ENCODE measurements at regions not wholly inside any gene's neighbourhood (a gene's known extent, or its start where the extent isn't known, plus 50 kb on each side); places are given as distances from the start of the nearest gene placed in this dataset.

DNA sequence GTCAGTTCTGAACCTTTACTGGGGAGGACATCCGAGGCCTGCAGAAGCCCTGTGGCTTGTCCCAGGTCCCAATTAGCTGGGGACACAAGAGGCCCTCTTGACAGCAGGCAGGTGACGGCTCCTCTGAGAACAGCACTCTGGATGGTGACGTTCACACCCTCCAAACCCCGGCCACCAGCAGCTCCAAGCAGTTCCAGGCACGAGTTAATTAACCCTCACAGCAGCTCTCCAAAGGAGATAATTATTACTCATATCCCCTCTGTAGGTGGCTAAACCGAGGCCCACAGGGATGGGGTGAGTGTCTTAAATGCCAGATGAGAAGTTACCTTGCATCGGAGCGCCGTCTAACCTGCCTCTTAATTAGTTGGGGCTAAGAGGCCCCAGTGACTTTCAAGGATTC, 168.9 kb upstream of the CIBAR2 start:
- TF ChIP-seq EP300 (IDR thresholded peaks at IDR 0.05) (no peak), POLR2AphosphoS5 (IDR thresholded peaks at IDR 0.05) (no peak), POLR2A (IDR thresholded peaks at IDR 0.05) (no peak)
- TF ChIP-seq, protein P1, sequence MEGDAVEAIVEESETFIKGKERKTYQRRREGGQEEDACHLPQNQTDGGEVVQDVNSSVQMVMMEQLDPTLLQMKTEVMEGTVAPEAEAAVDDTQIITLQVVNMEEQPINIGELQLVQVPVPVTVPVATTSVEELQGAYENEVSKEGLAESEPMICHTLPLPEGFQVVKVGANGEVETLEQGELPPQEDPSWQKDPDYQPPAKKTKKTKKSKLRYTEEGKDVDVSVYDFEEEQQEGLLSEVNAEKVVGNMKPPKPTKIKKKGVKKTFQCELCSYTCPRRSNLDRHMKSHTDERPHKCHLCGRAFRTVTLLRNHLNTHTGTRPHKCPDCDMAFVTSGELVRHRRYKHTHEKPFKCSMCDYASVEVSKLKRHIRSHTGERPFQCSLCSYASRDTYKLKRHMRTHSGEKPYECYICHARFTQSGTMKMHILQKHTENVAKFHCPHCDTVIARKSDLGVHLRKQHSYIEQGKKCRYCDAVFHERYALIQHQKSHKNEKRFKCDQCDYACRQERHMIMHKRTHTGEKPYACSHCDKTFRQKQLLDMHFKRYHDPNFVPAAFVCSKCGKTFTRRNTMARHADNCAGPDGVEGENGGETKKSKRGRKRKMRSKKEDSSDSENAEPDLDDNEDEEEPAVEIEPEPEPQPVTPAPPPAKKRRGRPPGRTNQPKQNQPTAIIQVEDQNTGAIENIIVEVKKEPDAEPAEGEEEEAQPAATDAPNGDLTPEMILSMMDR (IDR thresholded peaks at IDR 0.05): no peak
- no peaks in the 10 kb centered on the region for H3K9me3 ChIP-seq
- H3K36me3 ChIP-seq: no peaks in the 10 kb centered on the region
- no peak for DNase-seq (ENCODE audit: low spot score in 2 of 2)
- H3K4me1 ChIP-seq: peaks cover 9% of the 10 kb centered on the region
- H3K27ac ChIP-seq: no peak overlapping the region
- no peak overlapping the region for H3K4me3 ChIP-seq
- 84% methylated on average over 9 of the region's 9 CpGs for WGBS
- no peaks in the 10 kb centered on the region for H3K27me3 ChIP-seq

DNA sequence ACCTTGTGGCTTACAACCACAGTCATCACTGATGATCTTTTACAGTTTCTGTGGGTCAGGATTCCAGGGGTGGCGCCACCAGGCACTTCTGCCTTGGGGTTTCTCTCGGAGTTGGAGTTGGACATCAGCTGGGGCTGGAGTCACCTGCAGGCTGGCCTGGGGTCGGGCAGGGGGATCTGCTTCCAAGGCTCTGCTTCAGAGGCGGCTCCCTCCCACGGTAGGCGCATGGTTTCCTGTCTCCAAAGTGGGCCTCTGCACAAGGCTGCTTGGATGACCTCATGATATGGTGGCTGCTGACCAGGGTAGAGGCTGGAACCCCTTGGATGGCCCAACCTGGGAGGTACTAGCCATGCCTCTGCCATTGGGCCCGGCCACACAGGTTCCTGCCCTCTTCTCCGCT, 170.6 kb upstream of the CIBAR2 start:
- peaks cover 25% of the 10 kb centered on the region for H3K4me1 ChIP-seq
- DNase-seq (ENCODE audit: low spot score in 2 of 2): no peak
- no peaks in the 10 kb centered on the region for H3K9me3 ChIP-seq
- no peaks in the 10 kb centered on the region for H3K27me3 ChIP-seq
- H3K4me3 ChIP-seq: no peak overlapping the region
- H3K36me3 ChIP-seq: no peaks in the 10 kb centered on the region
- no peak for TF ChIP-seq POLR2A (IDR thresholded peaks at IDR 0.05)
- TF ChIP-seq EP300 (IDR thresholded peaks at IDR 0.05): no peak
- no peak for TF ChIP-seq POLR2AphosphoS5 (IDR thresholded peaks at IDR 0.05)
- TF ChIP-seq, protein P1 (IDR thresholded peaks at IDR 0.05): no peak
- H3K27ac ChIP-seq: no peak overlapping the region
- 89% methylated on average over 8 of the region's 8 CpGs for WGBS

DNA sequence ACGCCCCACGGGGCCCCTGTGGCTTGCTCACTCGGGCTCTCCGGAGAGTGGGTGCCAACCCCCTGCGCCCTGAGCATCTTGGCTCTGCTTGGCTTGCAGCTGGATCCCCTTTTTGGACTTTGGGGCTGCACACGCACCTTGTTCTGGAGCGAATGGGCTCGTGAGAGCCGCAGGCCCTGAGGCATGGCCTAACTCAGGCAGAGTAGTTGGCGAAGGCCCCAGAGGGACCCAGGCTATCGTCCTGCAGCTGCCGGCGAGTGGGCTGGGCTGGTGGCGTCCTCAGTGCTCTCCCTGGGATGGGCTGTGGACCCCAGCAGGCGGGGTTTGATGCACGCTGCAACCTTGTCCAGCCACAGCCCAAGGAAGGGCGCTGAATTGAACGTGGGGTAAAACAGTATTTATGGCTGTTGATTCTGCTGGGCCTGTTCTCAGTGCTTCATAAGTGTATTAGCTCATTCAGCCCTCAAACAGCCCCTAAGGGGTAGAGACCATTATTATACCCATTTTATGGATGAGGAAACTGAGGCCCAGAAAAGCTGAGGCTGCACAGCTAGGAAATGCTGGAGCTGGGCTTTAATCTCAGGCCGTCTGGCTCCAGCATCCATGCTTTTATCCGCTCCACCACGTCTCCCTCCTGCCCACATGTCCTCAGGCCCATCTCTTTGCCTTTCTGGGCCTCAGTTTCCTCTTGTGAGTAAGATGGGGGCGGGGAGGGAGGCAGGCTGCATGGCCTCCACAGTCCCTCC, 171.2 kb upstream of the CIBAR2 start:
- no peaks in the 10 kb centered on the region for H3K27me3 ChIP-seq
- no peaks in the 10 kb centered on the region for H3K36me3 ChIP-seq
- no peak for DNase-seq (ENCODE audit: low spot score in 2 of 2)
- WGBS: 89% methylated on average over 13 of the region's 22 CpGs
- no peak overlapping the region for H3K4me3 ChIP-seq
- H3K9me3 ChIP-seq: no peaks in the 10 kb centered on the region
- TF ChIP-seq, protein P1 (IDR thresholded peaks at IDR 0.05): no peak
- TF ChIP-seq POLR2A (IDR thresholded peaks at IDR 0.05) (no peak), POLR2AphosphoS5 (IDR thresholded peaks at IDR 0.05) (no peak), EP300 (IDR thresholded peaks at IDR 0.05) (no peak)
- no peak overlapping the region for H3K27ac ChIP-seq
- peaks cover 25% of the 10 kb centered on the region for H3K4me1 ChIP-seq

DNA sequence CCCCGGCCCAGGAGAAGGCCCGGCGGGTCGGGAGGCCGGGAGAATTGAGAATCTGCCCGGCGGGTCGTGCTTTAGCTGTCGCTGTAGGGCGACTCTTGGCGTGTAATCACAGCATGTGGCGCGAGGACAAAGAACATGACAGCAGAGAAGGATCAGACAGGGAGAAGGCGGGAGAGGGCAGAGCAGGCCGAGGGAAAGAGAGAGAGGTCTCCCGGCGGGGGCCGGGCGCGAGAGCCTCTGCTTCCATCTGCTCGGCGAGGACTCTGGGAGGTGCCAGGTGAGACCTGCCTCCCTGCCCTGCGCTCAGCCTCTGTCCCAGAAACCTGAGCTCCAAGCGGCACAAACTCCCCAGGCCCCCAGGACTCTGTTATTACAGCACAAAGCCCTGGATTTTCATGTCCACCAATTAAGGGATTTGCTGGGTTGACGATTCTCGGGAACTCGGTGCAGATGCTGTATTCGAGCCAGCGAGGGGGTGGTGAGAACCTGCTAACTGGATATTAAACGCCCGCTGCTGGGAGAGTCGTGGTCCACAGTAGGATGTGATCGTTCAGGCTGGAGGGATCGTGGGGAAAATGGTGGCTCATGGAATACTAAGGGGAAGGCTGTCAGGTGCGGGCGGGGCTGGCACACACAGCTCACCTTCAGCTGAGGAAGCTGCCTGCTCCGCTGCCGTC, 172.0 kb upstream of the CIBAR2 start:
- Histone ChIP-seq H3K4me3 (no peak overlapping the region), H3K36me3 (no peaks in the 10 kb centered on the region), H3K27ac (no peak overlapping the region), H3K4me1 (peaks cover 25% of the 10 kb centered on the region), H3K27me3 (no peaks in the 10 kb centered on the region), H3K9me3 (no peaks in the 10 kb centered on the region)
- WGBS: 85% methylated on average over 38 of the region's 38 CpGs
- DNase-seq (ENCODE audit: low spot score in 2 of 2): no peak
- no peak for TF ChIP-seq POLR2A (IDR thresholded peaks at IDR 0.05)
- TF ChIP-seq, protein P1 (IDR thresholded peaks at IDR 0.05): no peak
- no peak for TF ChIP-seq POLR2AphosphoS5 (IDR thresholded peaks at IDR 0.05)
- no peak for TF ChIP-seq EP300 (IDR thresholded peaks at IDR 0.05)

DNA sequence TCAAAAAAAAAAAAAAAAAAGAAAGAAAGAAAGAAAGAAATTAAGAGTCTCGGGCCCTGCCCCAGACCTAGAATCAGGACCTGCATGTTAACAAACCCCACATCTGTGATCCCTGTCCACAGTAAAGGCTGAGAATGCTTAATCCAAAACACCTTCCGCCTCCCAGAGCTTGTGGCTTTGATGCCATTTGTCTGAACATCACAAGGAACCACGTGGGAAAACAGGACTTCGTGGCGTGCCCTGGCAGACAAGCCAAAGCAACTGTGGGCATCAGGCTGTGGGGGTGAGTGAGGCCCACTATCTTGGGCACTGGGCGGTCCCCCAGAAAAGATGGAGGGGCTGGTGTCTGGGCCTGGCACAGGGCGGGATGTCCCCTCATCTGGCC, 173.4 kb upstream of the CIBAR2 start:
- TF ChIP-seq EP300 (IDR thresholded peaks at IDR 0.05) (no peak), POLR2A (IDR thresholded peaks at IDR 0.05) (no peak), POLR2AphosphoS5 (IDR thresholded peaks at IDR 0.05) (no peak)
- TF ChIP-seq, protein P1 (IDR thresholded peaks at IDR 0.05): no peak

More for the DNA sequence above, 173.4 kb upstream of the CIBAR2 start:
- Histone ChIP-seq H3K36me3 (no peaks in the 10 kb centered on the region), H3K27me3 (no peaks in the 10 kb centered on the region), H3K27ac (peak overlapping the region; percentile 84), H3K4me3 (no peak overlapping the region), H3K9me3 (no peaks in the 10 kb centered on the region), H3K4me1 (peaks cover 32% of the 10 kb centered on the region)
- WGBS: 55% methylated on average over 6 of the region's 7 CpGs
- no peak for DNase-seq (ENCODE audit: low spot score in 2 of 2)
